HG03565 (cell line): ENCODE measurements at regions not wholly inside any gene's neighbourhood (a gene's known extent, or its start where the extent isn't known, plus 50 kb on each side); places are given as distances from the start of the nearest gene placed in this dataset.
A peak's percentile ranks its signal among the peaks of the same experiment; 100 is the strongest.
"Not testable (repeated sequence)": the region's sequence is repeated elsewhere in the genome, so short reads cannot be mapped to it uniquely, and the experiment has no call there.

Source experiments
- ATAC-seq: cut with Tn5 transposase; IDR thresholded peaks from one replicate; pipeline ENCODE4 v1.9.1; 2021; ENCODE audit warnings: mild to moderate bottlenecking, moderate library complexity; ENCODE audit not compliant: unreplicated experiment

GRCh38 chr3:34411596-34411995 lies 613.2 kb downstream of the PDCD6IP start:
- ATAC-seq, result no peak

- ATAC-seq, result no peak
These were observed 621.4 kb downstream of the PDCD6IP start for GRCh38 chr3:34419801-34420200.

- ATAC-seq, result no peak
These were observed 623.3 kb downstream of the PDCD6IP start for GRCh38 chr3:34421762-34422161.

- ATAC-seq, result no peak
These were observed 641.4 kb downstream of the PDCD6IP start for GRCh38 chr3:34439796-34440195.

GRCh38 chr3:34444137-34444536 lies 645.7 kb downstream of the PDCD6IP start:
- ATAC-seq, result no peak

- ATAC-seq, result no peak
These were observed 650.9 kb downstream of the PDCD6IP start for GRCh38 chr3:34449305-34449704.

GRCh38 chr3:34463414-34463813 lies 665.0 kb downstream of the PDCD6IP start:
- ATAC-seq, result no peak

- ATAC-seq, result no peak
These were observed 666.2 kb downstream of the PDCD6IP start for GRCh38 chr3:34464646-34465045.

- no peak for ATAC-seq
These were observed 677.4 kb downstream of the PDCD6IP start for GRCh38 chr3:34475851-34476250.

GRCh38 chr3:34483311-34483887 lies 685.0 kb downstream of the PDCD6IP start:
- ATAC-seq, result peak; percentile 38

GRCh38 chr3:34504366-34504765 lies 705.9 kb downstream of the PDCD6IP start:
- ATAC-seq, result no peak

GRCh38 chr3:34504775-34505174 lies 706.3 kb downstream of the PDCD6IP start:
- no peak for ATAC-seq

GRCh38 chr3:34508732-34509131 lies 710.3 kb downstream of the PDCD6IP start:
- ATAC-seq, result no peak

- no peak for ATAC-seq
These were observed 713.5 kb downstream of the PDCD6IP start for GRCh38 chr3:34511891-34512290.

- not testable (repeated sequence) for ATAC-seq
These were observed 720.6 kb downstream of the PDCD6IP start for GRCh38 chr3:34519008-34519407.

- no peak for ATAC-seq
These were observed 732.7 kb downstream of the PDCD6IP start for GRCh38 chr3:34531156-34531555.

GRCh38 chr3:34533451-34533850 lies 735.0 kb downstream of the PDCD6IP start:
- no peak for ATAC-seq

GRCh38 chr3:34534013-34534412 lies 735.6 kb downstream of the PDCD6IP start:
- no peak for ATAC-seq

GRCh38 chr3:34544136-34544535 lies 745.7 kb downstream of the PDCD6IP start:
- ATAC-seq, result no peak

GRCh38 chr3:34547297-34547920 lies 749.0 kb downstream of the PDCD6IP start:
- no peak for ATAC-seq

- ATAC-seq, result no peak
These were observed 768.8 kb downstream of the PDCD6IP start for GRCh38 chr3:34567266-34567665.

- no peak for ATAC-seq
These were observed 770.3 kb downstream of the PDCD6IP start for GRCh38 chr3:34568766-34569165.

- ATAC-seq, result no peak
These were observed 771.0 kb downstream of the PDCD6IP start for GRCh38 chr3:34569437-34569836.
